ENCODE measurements at regions not wholly inside any gene's neighbourhood (a gene's known extent, or its start where the extent isn't known, plus 50 kb on each side); places are given as distances from the start of the nearest gene placed in this dataset.

DNA sequence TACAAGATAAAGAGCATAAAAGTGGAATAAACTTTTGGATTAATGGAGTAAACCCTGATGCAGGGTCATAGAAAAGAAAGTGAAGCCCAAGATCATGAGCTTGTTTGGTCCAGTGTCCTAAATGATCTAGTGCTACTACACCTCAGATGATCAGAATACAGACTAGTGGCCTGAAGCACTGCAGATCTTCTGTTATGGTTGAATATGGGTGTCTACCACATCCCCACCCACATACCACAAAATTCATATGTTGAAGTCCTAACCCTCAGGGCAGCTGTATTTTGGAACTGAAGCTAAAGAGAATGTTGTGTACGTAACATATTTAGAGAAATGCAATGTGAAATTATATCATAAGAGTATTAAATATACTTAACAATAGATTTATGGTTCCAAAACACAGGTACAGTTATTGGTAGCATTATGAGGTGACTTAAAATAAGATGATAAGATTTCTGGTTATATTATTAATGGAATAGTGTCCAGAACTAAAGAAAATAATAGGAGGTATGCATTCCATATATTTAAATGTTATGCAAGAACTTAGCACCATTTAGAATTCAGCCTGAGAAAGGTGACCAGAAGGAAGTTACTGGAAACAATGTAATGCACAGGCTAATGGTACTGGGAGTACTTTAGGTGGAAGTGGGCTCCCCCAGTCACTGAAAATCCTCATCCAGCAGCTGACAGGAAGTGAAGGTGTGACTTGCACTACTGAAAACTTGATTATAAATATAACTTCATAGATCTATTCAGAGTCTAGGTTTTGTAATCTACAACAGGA, 1155.1 kb downstream of the TAF11L14 start:
- TF ChIP-seq CTCF (IDR thresholded peaks at IDR 0.05) (no peak), POLR2A (IDR thresholded peaks at IDR 0.05) (no peak)
